Stomach (tissue), 8 donors: ENCODE measurements at regions not wholly inside any gene's neighbourhood (a gene's known extent, or its start where the extent isn't known, plus 50 kb on each side); places are given as distances from the start of the nearest gene placed in this dataset.

Experiments used
- DNase-seq, 2 donors: peaks; one replicate each; pipeline versions ENCODE4 v3.0.0 to v3.0.0-alpha.2; 2013 to 2019
- H3K27ac ChIP-seq, 5 donors: fragments of 200-600 bp in 4 of 5; sonication (generic) in 4 of 5; one replicate each; pipeline ENCODE4 v1.5.1; 2013 to 2019; ENCODE audit warnings: mild to moderate bottlenecking in 1 of 5, moderate library complexity in 1 of 5
- H3K27me3 ChIP-seq, 3 donors: fragments of 200-600 bp; sonication (generic); one replicate each; pipeline ENCODE4 v1.5.1; 2017 to 2019; ENCODE audit warnings: mixed run types in 1 of 3
- H3K36me3 ChIP-seq, 4 donors: fragments of 200-600 bp; sonication (generic); 1 replicate in 3 of 4; 2 replicates in 1 of 4; pipeline ENCODE4 v1.5.1; 2016 to 2019
- H3K4me1 ChIP-seq, 4 donors: fragments of 200-600 bp; sonication (generic); one replicate each; pipeline ENCODE4 v1.5.1; 2016 to 2019
- H3K4me3 ChIP-seq, 4 donors: fragments of 200-600 bp; sonication (generic) in 3 of 4; one replicate each; pipeline ENCODE4 v1.5.1; 2016 to 2019; ENCODE audit warnings: mild to moderate bottlenecking in 1 of 4
- H3K9me3 ChIP-seq, 4 donors: fragments of 200-600 bp; sonication (generic); one replicate each; pipeline ENCODE4 v1.5.1; 2016 to 2019
- CTCF ChIP-seq, 7 experiments: fragments of 450-650 bp in 4 of 7; fragments of 200-600 bp in 3 of 7; sonication (generic) in 3 of 7; IDR thresholded peaks; one replicate each; pipeline ENCODE4 v1.5.1; 2016 to 2019; ENCODE audit warnings: antibody characterized with exemption in 7 of 7, control low read depth in 2 of 7, mild to moderate bottlenecking in 1 of 7
- EP300 ChIP-seq: sonication (generic); formaldehyde crosslinking; IDR thresholded peaks from one replicate; pipeline ENCODE4 v1.6.1; 2017; ENCODE audit warnings: antibody characterized with exemption
- POLR2A ChIP-seq, 4 donors: fragments of 450-650 bp; IDR thresholded peaks; one replicate each; pipeline ENCODE4 v1.6.1; 2016; ENCODE audit warnings: antibody characterized with exemption in 4 of 4, control low read depth in 2 of 4, mild to moderate bottlenecking in 1 of 4, moderate library complexity in 1 of 4
- POLR2AphosphoS5 ChIP-seq, 3 donors: sonication (generic); formaldehyde crosslinking; IDR thresholded peaks; one replicate each; pipeline ENCODE4 v1.6.1; 2016; ENCODE audit warnings: antibody characterized with exemption in 3 of 3
- WGBS, 5 donors: extraction: QIAGEN DNeasy Blood & Tissue Kit in 3 of 5; methylation state at CpG; one replicate each; pipeline versions ENCODE4 v1.1.5 to v1.1.7; 2013 to 2018; 5-methylcytosine and 5-hydroxymethylcytosine counted together
- intact Hi-C: fragments of 100-400 bp; cut with DNase I; formaldehyde crosslinking; loops from one replicate; pipeline ENCODE4 v1.15.1; 2023; ENCODE audit warnings: low total_unique reads
- donor health status: healthy with polysubstance abuse.
- donor health status: Bipolar disorder and iron deficiency.
- donor health status: healthy.

- Histone ChIP-seq H3K4me3 (no peak overlapping the region), H3K36me3 (no peaks in the 10 kb centered on the region), H3K4me1 (no peaks in the 10 kb centered on the region), H3K9me3 (peaks cover 0 to 5% (median 0%) of the 10 kb centered on the region in 4 donors), H3K27me3 (no peaks in the 10 kb centered on the region), H3K27ac (no peak overlapping the region)
- 53 to 76% (median 59%) methylated on average over 1 of the region's 1 CpG for WGBS, 5 donors
- peak in 1 of 2 donors; percentile 44 for DNase-seq
- intact Hi-C loops: no loop called here
- TF ChIP-seq CTCF (IDR thresholded peaks at IDR 0.05): no peak
- no peak for TF ChIP-seq POLR2A (IDR thresholded peaks at IDR 0.05)
- TF ChIP-seq POLR2AphosphoS5 (IDR thresholded peaks at IDR 0.05): no peak
- no peak for TF ChIP-seq EP300
These were observed 245.0 kb upstream of the GEMIN8 start for GRCh38 chrX:14274691-14275090.

- TF ChIP-seq POLR2A (IDR thresholded peaks at IDR 0.05): no peak
- TF ChIP-seq EP300: no peak
- TF ChIP-seq CTCF (IDR thresholded peaks at IDR 0.05): no peak
- no peak for TF ChIP-seq POLR2AphosphoS5 (IDR thresholded peaks at IDR 0.05)
- Histone ChIP-seq H3K9me3 (no peaks in the 10 kb centered on the region), H3K27ac (no peak overlapping the region), H3K4me1 (no peaks in the 10 kb centered on the region), H3K4me3 (no peak overlapping the region), H3K36me3 (no peaks in the 10 kb centered on the region), H3K27me3 (no peaks in the 10 kb centered on the region)
- intact Hi-C loops: no loop called here
- no peak for DNase-seq
These were observed 237.5 kb upstream of the GEMIN8 start for GRCh38 chrX:14267216-14267615.

GRCh38 chrX:14266705-14267104 is 237.0 kb upstream of the GEMIN8 start:
- H3K36me3 ChIP-seq: no peaks in the 10 kb centered on the region
- no peak overlapping the region for H3K27ac ChIP-seq
- intact Hi-C loops: no loop called here
- DNase-seq: no peak
- H3K4me3 ChIP-seq: no peak overlapping the region
- TF ChIP-seq CTCF (IDR thresholded peaks at IDR 0.05) (no peak), EP300 (no peak), POLR2AphosphoS5 (IDR thresholded peaks at IDR 0.05) (no peak), POLR2A (IDR thresholded peaks at IDR 0.05) (no peak)
- H3K9me3 ChIP-seq: no peaks in the 10 kb centered on the region
- H3K4me1 ChIP-seq: no peaks in the 10 kb centered on the region
- 57 to 90% (median 85%) methylated on average over 1 of the region's 1 CpG for WGBS, 5 donors
- H3K27me3 ChIP-seq: no peaks in the 10 kb centered on the region

GRCh38 chrX:14243823-14244222 is 214.1 kb upstream of the GEMIN8 start:
- no peak overlapping the region for H3K4me3 ChIP-seq
- no peak overlapping the region for H3K27ac ChIP-seq
- H3K9me3 ChIP-seq: no peaks in the 10 kb centered on the region
- TF ChIP-seq POLR2AphosphoS5 (IDR thresholded peaks at IDR 0.05) (no peak), CTCF (IDR thresholded peaks at IDR 0.05) (no peak), POLR2A (IDR thresholded peaks at IDR 0.05) (no peak), EP300 (no peak)
- WGBS, 5 donors: 37 to 52% (median 40%) methylated on average over 17 to 33 of the region's 33 CpGs
- DNase-seq: no peak
- peaks cover 0 to 11% (median 0%) of the 10 kb centered on the region in 3 donors for H3K27me3 ChIP-seq
- H3K4me1 ChIP-seq: no peaks in the 10 kb centered on the region
- no peaks in the 10 kb centered on the region for H3K36me3 ChIP-seq
- intact Hi-C loops: no loop called here
